ENCODE measurements at regions not wholly inside any gene's neighbourhood (a gene's known extent, or its start where the extent isn't known, plus 50 kb on each side); places are given as distances from the start of the nearest gene placed in this dataset.

GRCh38 chr2:162928356-162928755 is 89.8 kb upstream of the KCNH7 start:
- no peak for DNase-seq

DNA sequence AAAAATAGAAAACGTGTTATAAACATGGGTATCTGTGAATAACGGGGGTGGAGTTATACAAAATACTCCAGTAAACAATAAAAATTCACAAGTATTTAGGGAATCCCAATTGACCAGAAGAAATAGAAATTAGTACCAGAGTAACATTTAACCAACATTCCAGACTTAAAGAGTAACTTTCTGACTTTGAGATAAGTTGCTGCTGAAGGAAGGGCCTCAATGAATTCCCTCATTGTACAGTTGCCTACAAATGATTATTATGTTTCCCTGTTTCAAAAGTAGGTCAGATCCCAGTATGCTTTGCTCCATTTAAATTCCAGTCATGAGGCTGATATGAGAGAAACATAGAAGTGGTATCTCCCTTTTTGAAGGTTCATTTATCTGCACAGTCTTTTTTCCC is 88.3 kb upstream of the KCNH7 start:
- DNase-seq: no peak

DNA sequence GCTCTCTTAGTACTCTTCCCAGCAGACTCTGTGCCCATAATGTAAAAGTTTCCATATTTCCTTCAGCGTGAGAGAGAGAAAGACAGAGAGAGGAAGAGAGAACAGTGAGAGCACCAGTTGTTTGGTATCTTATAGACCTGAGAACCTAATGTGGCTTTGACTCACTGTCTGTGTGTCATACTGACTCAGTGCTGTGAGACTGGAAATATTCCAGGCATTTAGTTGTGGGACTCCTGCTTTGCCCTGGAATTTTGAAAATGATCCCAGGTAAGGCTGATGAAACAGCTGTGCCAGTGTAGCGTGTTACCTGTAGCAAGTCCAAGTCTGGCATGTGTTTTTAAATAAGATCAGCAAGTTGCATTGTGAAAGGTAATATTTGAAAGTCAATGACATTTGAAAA is 87.9 kb upstream of the KCNH7 start:
- DNase-seq: no peak

DNA sequence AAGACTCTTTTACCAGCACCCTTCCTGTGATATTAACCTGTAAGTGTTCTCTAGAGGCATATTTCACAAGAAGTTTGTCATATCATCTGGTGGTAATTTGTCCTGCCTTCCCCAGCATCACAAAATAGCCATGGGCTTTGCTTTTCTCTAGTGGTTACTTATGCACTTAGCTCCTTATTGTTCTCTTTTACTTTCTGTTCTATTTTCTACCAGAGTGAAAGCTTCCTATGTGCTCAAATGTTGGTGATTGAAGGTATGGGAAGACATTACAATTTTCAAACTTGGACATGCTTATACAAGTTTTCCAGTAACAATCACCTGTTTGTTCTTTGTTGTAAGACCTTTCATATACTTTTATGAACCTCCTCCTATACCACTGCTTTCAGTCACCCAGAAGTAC is 87.0 kb upstream of the KCNH7 start:
- DNase-seq: no peak

GRCh38 chr2:162919111-162919510 is 80.5 kb upstream of the KCNH7 start:
- no peak for DNase-seq

DNA sequence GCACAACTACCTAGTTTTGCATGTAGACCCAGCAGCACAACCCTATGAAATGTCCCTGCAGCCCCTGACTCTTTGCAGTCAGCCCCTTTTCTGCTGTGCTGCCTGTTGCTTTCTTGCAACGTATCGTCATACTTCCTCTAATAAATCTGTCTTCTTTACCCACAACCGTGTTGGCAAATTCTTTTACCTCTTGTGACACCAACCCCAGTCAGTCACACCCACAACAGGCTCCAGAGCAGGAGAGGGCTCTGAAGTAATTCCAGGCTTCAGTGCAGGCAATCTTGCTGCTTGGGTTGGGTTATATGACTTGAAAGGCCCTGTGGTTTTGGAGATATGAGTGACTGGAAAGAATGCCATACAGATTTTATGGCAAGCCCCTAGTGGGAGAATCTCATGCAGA is 79.1 kb upstream of the KCNH7 start:
- no peak for DNase-seq

GRCh38 chr2:162916286-162916801 is 77.8 kb upstream of the KCNH7 start:
- DNase-seq: no peak

DNA sequence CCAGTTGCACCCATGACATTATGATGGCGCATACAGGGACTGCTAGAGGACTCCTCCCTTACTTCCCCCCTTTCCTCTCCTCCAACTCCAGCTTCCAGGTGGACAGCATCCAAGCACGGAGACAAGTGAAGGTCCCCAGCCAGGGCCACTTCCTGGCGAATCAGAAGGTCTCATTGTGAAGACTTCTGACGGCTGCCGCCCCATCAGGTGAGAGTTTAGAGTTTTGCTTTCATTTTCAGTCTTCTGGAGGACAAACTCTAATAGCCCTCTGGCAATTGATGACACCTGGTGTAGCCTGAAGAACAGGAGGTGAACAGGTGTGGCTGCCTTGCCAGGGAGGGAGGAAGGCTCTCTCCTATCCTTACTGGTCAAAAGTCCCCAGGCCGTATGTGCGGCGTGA is 77.3 kb upstream of the KCNH7 start:
- no peak for DNase-seq

- no peak for DNase-seq
Observed at GRCh38 chr2:162914161-162914560, 75.6 kb upstream of the KCNH7 start.

DNA sequence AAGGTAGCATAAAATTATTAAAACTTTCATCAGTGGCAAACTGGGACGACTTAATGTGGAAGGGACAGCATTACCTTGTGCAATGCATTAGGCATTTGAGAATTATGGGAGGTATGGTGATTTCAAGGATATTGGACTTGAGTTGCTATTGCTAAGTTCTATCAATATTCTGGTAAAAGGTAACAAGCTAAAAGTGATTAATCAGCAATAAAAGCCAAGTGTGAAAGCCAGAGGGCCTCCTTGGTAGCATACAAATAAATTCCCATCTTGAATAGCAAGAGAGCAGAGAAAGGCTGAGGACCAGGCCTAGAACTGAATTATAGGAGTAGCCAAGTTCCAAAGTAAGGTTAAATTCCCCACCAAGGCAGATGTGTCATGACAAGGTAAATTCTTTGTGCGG is 74.2 kb upstream of the KCNH7 start:
- DNase-seq: no peak

DNA sequence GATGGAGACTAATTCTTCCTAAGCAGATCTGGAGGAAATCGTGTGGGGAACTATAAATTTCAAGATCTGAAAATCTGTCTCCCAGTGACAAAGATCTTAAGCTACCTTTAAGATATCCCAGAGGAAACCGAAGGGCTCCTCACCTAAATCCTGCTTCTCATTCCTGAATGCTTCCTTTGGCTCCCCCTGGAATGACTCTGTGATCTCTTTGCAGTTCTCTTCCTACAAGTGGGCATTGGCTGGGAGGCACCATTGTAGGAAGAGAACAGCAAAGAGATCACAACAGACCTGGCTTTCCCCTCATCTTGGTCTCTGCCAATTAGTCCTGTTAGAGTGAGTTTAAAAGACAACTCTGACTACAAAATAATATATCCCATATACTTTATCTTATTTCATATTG is 70.0 kb upstream of the KCNH7 start:
- DNase-seq: no peak

DNA sequence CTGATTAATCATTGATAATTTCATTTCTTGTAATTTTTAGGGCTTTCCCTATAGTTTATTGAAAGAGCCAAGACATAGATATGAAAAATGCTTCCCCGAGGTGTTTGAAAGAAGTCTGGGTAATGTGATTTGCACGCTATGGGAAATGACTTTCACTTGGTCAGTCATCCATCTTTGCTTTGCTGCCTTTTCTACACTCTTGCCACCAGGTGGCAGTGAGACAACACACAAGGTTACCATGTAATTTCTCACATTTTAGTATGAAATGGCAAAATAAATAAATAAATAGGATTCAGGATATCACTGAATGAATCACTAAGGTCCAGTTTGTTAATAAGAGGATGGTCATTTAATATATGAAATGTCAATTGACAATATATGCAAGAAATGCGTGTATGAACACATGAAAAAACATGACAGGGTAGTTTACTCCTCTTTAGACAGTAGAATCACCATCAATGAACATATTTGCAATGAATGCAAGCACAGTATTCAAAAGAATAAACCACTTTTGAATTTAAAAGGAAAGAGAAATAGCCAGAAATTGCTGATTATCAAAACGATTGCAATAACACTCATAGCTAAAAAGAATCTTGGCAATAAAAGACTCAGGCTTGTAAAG is 52.2 kb upstream of the KCNH7 start:
- peak; percentile 52 for DNase-seq

DNA sequence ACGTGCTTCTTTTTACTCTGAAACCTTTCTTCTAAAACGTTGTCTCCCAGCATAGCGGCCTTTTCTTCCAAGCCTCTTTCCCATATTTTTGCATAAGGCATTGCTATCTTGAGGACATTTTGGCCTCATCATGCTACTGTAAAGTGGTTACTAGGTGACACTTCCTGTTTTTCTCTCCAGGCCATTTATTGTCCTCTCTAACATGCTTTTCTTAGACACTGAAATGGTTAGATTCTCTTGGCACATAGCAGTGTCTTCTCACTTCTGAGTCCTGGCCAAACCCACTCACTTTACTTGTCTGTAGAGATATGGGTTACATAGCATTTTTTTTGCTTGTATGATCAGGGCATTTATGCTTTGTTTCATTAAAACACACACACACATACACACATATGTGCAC is 50.1 kb upstream of the KCNH7 start:
- DNase-seq: no peak

Data from activated CD4-positive, alpha-beta T cell treated with anti-CD3 and anti-CD28 coated beads, Interleukin-10, Interleukin-2, amounts not matched to agents 100 ng/mL and 50 ng/mL, durations not matched to agents 16 hours and 8 hours (primary cell).